GM18868 (cell line): ENCODE measurements at regions not wholly inside any gene's neighbourhood (a gene's known extent, or its start where the extent isn't known, plus 50 kb on each side); places are given as distances from the start of the nearest gene placed in this dataset.
A peak's percentile ranks its signal among the peaks of the same experiment; 100 is the strongest.
"Not testable (repeated sequence)": the region's sequence is repeated elsewhere in the genome, so short reads cannot be mapped to it uniquely, and the experiment has no call there.

ENCODE experiments used
- ATAC-seq: cut with Tn5 transposase; IDR thresholded peaks from one replicate; pipeline ENCODE4 v1.9.1; 2021; ENCODE audit warnings: mild to moderate bottlenecking, moderate library complexity; ENCODE audit not compliant: unreplicated experiment

DNA sequence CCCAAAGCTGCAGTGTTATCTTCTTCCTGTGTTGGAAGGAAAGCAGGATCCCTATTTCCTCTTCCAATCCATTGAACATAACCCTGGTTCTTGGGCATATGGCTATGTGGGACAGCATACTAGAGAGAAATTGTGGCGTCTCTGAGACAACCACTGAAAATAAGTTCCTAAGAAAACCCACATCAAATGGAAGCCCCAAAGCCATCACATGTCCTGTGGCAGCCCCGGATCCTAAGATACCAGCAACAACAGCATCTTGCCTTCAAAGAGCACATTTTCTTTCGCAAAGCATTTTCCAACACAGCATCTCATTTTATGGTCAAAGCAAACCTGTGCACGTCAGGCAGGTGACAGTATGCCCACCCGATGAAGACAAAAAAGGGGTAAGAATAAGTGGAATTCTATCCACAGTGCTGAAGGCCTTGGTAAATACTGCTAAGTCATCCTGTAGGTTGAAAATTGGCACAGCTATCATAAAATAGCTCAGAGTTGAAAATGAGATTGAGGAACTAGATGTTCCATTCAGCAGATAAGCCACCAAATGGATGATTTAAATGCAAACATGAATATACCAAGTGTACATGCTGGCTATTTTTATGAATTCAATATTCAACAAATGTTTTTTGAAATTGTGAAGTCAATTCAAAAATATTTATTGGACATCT is 232.2 kb downstream of the DLEU7 start:
- no peak for ATAC-seq

DNA sequence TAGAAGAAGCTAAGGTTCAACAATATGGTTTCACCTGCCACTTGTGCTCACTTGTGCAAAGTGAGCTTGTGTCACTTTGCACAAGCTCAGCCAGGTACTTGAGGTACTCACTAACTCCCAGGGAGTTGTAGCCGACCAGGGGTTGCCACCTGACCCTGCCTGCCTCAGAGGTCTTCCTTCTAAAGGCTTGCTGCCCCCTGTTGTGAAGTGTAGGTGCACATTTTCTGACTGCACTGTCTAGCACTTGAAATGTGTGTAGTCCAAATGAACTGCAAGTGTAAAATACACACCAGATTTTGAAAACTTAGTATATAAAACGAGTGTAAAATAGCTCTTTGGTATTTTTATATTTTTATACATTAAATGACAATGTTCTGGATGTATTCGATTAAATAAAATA is 230.8 kb downstream of the DLEU7 start:
- ATAC-seq: no peak

DNA sequence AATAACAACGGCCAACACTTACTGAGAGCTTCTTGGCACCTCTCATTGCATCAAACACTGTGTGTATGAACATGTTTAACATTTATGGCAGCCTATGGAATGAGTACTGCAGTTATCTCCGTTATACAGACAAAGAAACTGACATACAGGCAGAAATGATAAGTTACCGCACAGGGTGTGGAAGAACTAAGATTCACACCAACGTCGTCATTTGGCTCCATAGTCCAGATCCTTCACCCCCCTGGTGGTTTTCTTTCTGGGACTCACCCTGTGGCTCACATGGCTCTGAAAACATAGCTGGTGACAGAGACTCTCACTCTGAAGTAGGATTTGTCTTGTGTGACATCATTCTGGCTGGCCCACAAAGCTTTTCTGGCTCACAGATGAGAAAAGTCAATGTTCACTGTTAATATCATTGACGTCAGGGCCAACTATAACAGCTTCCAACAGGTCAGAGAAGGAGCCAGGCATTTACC is 230.1 kb downstream of the DLEU7 start:
- ATAC-seq: no peak

DNA sequence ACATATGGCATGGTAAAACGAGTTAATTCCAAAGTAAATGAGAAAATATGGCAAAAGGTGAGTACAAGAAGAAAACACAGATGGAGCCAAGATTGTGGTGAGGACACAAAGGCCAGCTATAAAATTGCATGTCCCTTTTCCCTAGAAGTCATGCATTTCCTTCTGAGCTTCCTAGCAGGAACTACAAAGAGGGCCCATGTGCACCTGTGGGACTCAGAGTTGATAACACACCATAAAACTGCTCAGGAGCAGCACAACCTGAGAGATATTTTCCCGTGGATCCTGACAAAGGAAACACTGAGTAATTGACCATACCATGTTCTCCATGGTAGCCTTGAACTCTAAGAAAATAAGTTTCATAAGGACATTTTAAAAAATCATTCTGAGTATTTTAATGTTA is 228.3 kb downstream of the DLEU7 start:
- no peak for ATAC-seq

DNA sequence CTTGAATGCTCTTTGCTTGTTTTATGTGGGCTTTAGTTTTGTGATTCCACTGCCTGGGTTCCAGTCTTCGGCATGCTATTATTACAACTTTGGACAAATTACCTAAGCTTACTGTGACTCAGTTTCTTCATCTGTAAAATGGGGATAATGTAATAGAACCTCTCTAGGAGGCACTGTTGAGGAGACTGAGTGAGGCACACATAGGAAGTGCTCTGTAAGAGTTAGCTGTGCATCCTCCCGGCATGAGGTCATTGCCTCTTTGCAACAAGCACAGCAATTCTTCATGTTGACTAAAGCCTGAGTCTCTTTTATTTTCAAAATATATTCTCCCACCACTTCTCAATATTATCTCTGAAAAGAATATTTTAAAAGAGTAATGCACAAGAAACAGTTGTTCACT is 227.4 kb downstream of the DLEU7 start:
- ATAC-seq: no peak

DNA sequence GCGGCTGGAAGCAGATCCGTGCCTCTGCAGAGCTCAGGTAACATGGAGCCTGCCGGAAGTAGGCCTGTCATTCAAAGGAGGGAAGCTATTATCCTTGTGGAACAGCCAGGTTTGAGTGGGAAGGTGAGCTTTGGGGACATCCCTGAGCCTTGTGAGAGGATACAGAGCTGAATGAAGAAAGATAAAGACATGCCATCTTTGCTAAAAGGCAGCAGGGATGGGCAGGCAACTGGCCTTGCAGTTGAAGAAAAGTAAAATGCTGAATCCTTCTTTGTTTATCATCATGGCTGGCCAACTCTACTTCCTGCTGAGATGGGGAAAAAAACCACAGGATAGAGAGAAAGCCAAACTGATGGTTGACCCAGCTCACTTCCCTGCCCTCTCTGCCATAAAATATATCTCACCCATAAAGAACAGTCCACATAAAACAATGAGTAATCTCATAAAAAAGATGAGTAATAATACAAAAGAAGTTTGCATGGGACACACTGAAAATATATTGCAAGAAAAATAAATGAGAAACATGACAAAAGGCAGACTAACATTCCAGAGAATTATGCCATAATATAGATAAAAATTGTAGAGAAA is 226.3 kb downstream of the DLEU7 start:
- no peak for ATAC-seq

DNA sequence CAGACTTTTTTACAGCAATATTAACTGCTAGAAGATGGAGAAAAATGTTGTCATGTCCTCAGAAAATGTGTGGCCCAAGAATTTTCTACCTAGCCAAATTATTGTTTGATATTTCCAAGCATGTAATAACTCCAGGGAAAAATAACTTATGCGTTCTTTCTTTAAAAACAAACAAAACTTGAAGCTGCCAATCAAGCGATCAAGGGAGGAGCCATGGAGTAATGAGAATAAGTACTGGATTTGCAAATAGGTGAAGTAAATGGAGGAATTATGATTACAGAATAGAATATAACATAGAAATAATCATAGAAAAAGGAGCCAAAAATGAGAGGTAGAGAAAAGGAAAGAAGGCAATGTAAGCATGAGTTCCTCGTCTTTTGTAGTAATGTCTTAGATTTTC is 225.3 kb downstream of the DLEU7 start:
- ATAC-seq: no peak

DNA sequence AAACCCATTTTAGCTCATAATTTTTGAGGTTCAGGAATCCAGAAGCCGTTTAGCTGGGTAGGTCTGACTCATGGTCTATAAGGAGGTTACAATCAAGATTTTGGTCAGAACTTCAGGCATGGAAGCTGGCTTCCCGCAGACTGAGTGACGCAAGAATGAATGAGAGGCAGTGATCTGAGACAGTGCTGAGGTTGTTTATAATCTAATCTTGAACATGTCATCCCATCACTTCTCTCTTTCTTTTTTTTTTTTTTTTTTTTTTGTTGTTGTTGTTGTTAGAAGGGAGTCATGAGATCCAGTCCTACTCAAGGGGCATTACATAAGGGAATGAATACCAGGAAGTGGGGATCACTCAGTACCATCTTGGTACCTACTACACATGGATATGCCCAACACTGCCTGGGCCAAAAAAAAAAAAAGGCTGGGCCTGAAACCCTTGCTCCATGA is 217.4 kb downstream of the DLEU7 start:
- ATAC-seq: no peak

DNA sequence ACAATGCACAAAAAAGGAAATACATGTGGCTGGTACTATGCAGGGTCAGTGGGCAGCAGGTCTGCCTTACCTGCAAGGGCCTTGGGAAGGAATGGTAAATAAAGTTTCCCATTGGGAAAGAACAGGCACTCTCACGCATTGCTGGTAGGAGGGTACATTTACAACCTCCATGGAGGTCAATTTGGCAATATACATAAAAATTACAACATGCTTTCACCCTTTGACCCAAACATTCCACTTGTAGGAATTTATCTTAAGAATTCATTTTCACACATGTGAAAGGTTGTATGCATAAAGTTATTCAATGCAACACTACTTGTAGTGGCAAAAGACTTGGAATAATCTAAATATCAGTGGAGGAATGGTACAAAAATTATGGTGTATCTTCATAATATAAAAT is 216.4 kb downstream of the DLEU7 start:
- ATAC-seq: no peak

DNA sequence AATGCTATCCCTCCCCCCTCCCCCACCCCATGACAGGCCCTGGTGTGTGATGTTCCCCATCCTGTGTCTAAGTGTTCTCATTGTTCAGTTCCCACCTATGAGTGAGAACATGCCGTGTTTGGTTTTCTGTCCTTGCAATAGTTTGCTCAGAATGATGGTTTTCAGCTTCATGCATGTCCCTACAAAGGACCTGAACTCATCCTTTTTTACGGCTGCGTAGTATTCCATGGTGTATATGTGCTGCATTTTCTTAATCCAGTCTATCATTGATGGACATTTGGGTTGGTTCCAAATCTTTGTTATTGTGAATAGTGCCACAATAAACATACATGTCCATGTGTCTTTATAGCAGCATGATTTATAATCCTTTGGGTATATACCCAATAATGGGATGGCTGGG is 215.0 kb downstream of the DLEU7 start:
- ATAC-seq: not testable (repeated sequence)

DNA sequence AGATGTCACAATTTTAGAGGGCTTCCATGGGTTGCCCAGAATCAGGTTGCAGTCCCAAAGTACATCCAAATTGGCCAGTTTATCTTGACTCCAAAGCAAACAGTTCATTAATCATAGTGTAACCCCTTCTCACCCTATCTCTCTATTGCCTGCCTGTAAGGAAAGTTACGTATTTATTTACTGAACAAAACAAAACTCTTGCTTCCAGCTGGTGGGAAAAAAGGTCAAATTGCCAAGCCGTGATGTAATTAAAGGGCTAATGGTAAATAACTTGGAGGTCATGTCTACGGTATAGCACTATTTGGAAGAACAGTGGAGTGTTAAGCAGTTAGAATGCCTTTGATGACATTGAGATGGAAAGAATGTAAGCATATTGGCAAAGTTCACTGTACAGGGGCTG is 214.0 kb downstream of the DLEU7 start:
- ATAC-seq: no peak

DNA sequence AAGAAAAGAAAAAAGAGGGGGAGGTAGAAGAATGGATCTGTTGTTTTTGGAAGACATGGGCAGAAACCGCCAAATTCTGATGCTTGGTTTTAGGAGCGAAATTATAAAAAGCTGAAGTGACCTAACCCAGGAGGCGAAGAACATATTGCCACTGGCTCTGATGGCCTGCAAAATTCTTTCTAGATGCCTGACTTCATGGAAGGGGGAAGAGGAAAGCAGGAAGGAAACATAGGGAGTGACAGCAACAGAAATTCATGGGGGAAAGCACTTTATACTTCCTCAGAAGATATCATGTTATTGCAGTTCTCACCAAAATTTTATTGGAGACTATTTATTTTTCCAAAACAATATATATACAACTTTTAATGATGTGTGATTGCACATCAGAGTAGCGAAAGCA is 213.5 kb downstream of the DLEU7 start:
- ATAC-seq: no peak

DNA sequence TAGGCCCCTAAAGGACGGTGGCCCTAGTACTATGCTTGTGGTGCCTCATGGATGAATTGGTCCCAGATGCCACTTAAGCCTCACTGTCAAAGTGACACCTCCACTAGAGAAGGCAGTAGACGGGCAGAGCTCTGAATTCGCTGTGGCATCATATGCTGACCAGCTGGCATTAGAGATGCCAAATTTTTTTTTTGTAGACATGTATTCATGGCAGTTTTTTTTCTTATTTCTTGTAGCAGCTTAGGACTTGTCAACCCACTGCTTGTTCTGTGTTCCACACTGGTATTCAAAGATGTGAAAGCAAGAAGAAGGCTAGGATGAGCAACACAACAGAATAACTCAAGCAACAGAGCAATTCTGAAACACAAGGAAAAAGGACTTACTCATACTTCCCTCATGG is 212.5 kb downstream of the DLEU7 start:
- ATAC-seq: no peak

DNA sequence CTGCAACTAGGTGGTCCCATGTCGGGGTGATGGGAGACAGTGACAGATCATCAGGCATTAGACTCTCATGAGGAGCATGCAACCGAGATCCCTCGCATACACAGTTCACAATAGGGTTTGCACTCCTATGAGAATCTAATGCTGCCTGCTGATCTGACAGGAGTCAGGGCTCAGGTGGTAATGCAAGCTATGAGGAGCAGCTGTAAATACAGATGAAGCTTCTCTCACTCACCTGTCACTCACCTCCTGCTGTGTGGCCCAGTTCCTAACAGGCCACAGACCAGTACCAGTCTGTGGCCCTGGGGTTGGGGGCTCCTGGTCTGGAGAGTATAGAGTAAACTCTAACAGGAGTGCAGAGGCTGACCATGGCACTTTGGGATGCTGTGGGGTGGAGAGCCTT is 209.2 kb downstream of the DLEU7 start:
- ATAC-seq: no peak

DNA sequence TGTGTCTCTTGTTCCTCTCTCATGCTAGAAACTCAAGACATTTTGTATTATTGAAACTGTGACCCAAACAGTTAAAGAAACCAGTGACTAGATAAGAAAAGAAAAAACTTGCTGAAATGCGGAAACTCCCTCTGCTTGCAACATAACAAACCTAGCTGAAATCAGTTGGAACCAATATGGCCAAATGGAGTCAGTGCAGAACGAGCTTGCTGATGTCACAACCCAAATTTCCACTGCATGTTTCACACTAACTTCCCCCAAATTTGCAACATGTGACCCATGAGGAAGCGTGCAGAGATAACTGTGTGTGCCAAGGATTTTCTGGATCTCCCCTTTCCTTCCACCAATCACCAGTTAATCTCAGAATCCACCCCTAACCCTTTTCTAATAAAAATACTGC is 208.0 kb downstream of the DLEU7 start:
- peak; percentile 87 for ATAC-seq

DNA sequence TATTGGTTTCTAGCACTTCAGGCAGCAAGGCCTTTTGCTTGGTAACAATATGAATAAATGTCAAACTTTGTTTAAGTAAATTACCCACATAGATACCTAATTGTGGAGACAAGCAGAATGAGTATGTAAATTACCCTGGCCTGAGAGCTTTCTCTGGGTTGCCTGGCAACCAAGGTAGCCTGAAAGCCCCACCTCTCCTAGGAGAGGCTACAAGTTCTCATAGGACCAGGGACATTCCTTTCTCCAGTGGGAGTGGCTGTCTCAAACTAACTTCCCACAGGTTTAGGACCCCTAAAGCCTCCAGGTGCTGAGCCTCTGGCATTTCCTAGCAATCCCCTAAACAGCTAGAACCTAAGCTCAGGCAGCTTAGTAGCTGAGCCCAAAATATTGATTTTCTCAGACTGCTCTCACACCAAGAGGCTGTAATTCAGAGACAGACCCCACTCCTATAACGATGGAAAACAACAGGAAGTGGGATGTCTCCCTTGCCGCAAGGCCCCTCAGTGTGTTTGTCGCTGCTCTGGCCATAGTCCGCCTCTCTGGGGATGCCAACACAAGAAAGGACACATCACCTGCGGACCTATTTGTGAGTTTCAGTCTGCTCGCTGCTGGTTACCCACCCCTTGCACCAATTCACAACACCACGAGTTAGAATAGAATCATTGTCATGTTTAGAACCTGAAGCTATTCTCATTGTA is 207.3 kb downstream of the DLEU7 start:
- ATAC-seq: peak; percentile 80

DNA sequence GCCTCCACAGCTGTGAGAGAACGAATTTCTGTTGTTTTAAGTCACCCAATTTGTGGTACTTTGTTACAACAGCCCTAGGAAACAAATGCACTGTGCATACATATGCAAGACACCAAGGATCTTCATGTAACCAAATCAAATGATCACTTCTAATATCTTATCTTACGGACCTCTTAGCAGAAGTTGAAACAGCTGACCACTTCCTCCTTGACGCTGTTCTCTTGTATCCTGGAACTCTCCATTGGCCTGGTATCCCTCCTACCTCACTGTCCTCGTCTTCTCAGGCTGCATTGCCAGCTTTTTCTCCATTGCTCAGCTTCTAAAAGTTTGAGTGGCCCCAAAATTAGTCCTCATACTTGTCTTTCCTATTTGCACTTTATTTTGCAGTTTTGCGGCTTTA is 200.4 kb downstream of the DLEU7 start:
- no peak for ATAC-seq

DNA sequence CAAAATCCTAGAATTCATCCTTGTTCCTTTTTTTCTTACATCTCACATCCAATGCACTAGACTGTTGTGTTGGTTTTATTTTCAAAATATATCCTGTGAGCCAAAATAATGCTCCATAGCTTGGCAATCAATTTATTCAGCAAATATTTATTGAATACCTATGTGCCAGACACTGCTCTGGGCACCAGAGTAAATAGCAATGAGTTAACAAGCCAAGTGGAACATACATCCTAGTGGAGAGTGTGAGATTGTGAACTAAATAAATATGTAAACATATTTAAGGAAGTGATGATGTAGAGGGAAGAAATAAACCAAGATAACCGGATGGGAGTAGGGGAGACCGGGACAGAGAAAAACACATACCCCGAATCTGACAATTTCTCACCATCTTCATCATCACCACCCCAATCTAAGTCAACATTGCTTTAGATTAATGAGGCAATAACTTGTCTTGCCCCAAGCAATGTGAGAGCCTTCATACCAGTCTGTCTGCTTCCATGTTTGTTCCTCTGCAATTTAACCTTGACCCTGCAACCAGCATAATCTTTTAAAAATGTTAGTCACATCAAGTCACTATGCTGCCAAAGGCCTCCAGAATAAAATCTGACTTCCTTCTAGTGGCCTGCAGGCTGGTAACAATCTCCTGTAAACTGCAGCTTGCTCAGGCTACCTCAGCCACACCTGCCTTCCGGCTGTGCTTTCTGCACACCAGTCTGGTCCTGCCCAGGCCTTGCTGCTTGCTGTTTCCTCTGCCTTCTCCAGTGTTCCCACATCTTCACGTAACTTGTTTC is 199.2 kb downstream of the DLEU7 start:
- ATAC-seq: no peak

DNA sequence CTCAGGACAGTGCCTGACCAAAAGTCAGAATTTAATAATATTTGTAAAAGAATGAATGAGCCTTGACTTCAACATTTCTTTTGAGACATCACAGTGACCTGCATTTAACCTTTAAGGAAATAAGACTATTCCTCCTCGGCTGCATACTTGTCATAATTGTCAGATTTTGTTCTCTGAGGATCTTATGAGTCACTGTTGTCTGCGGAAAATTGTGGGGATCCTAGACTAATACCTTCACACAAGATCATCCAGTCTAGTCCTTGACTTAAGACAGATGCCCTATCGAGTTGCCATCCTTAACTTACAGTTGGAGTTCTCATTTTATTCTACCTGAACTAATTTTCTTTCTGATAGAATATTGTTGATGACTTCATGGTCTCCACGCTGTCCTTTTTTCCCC is 198.4 kb downstream of the DLEU7 start:
- ATAC-seq: no peak

DNA sequence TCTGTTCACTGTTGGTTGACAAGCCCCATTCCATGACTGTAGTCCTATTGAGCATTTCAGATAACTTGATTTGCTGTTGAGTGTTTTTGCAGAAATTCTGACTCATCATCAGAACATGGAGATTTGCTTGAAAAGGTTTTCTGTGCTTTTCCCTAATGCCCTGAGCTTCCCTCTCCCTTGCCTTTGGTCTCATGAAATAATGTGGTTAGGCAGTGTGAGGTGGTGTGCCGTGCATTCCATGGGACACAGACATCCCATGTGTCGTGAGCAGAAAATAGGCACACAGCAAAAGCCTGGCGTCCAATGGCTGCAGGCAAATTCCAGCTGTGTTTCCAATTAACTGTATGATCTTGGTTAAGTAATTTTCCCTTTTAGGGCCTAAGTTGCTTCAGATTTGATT is 197.4 kb downstream of the DLEU7 start:
- ATAC-seq: no peak

DNA sequence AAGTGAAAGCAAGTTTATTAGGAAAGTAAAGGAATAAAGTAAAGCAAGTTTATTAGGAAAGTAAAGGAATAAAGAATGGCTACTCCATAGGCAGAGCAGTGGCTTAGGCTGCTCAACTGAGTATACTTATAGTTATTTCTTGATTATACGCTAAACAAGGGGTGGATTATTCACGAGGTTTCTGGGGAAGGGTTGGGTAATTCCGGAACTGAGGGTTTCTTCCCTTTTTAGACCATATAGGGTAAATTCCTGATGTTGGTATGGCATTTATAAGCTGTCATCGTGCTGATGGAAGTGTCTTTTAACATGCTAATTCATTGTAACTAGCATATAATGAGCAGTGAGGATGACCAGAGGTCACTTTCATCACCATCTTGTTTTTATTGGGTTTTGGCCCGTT is 194.3 kb downstream of the DLEU7 start:
- no peak for ATAC-seq
